ENCODE measurements at regions not wholly inside any gene's neighbourhood (a gene's known extent, or its start where the extent isn't known, plus 50 kb on each side); places are given as distances from the start of the nearest gene placed in this dataset.

DNA sequence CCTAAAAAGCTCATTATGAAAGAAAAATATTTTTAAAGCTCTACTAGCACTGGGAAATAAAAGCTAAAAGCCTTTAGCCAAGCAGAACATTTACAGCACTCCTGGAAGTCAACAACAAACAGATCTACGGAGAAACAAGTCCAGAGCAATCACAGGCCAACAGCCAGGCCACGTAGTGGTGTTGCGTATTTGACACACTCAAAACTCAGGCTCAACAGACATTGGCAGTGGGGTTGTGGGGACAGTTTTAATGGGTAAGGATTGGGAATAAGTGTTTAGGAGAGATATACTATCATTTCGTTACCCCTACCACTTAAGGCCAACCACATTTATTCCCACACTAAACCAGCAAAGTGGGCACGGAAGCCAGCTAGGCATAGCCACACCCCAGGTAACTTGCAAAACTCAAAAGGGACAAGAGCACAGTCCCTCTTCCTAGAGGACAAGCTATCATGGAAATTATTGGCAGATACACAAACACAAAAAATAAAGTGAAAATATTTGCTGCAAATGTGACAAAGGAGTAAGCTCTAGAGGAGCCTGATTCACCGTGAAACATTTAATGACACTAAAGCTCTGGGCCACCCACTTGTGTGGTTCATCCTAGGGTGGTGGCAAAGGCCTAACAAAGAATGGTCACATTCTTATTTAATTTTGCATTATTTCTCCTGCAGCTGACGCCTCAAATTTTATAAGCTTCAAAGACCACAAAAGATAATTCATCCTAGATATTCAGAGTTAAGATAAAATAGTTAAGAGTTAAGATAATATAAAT lies 498.2 kb downstream of the TNS3 start:
- TF ChIP-seq, protein P1, sequence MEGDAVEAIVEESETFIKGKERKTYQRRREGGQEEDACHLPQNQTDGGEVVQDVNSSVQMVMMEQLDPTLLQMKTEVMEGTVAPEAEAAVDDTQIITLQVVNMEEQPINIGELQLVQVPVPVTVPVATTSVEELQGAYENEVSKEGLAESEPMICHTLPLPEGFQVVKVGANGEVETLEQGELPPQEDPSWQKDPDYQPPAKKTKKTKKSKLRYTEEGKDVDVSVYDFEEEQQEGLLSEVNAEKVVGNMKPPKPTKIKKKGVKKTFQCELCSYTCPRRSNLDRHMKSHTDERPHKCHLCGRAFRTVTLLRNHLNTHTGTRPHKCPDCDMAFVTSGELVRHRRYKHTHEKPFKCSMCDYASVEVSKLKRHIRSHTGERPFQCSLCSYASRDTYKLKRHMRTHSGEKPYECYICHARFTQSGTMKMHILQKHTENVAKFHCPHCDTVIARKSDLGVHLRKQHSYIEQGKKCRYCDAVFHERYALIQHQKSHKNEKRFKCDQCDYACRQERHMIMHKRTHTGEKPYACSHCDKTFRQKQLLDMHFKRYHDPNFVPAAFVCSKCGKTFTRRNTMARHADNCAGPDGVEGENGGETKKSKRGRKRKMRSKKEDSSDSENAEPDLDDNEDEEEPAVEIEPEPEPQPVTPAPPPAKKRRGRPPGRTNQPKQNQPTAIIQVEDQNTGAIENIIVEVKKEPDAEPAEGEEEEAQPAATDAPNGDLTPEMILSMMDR (conservative IDR thresholded peaks at IDR 0.05; ENCODE audit: low read depth in 2 of 2): no peak
- TF ChIP-seq EZH2phosphoT487 (IDR thresholded peaks at IDR 0.05; ENCODE audit: unreplicated experiment) (no peak), EZH2 (IDR thresholded peaks at IDR 0.05; ENCODE audit: low read depth, unreplicated experiment) (no peak), CREB1 (CRISPR knock-in tag; IDR thresholded peaks at IDR 0.05; ENCODE audit: low read depth) (no peak), ZNF114 (CRISPR knock-in tag; IDR thresholded peaks at IDR 0.05) (no peak), POLR2AphosphoS5 (IDR thresholded peaks at IDR 0.05; ENCODE audit: low read depth) (no peak), NANOG (IDR thresholded peaks at IDR 0.05; ENCODE audit: borderline replicate concordance) (no peak), JUNB (IDR thresholded peaks at IDR 0.05; ENCODE audit: unreplicated experiment) (no peak), STAT1 (IDR thresholded peaks at IDR 0.05; ENCODE audit: unreplicated experiment) (no peak)
- TF ChIP-seq, protein P2, sequence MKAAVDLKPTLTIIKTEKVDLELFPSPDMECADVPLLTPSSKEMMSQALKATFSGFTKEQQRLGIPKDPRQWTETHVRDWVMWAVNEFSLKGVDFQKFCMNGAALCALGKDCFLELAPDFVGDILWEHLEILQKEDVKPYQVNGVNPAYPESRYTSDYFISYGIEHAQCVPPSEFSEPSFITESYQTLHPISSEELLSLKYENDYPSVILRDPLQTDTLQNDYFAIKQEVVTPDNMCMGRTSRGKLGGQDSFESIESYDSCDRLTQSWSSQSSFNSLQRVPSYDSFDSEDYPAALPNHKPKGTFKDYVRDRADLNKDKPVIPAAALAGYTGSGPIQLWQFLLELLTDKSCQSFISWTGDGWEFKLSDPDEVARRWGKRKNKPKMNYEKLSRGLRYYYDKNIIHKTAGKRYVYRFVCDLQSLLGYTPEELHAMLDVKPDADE (IDR thresholded peaks at IDR 0.05): no peak
- TF ChIP-seq, protein P3, sequence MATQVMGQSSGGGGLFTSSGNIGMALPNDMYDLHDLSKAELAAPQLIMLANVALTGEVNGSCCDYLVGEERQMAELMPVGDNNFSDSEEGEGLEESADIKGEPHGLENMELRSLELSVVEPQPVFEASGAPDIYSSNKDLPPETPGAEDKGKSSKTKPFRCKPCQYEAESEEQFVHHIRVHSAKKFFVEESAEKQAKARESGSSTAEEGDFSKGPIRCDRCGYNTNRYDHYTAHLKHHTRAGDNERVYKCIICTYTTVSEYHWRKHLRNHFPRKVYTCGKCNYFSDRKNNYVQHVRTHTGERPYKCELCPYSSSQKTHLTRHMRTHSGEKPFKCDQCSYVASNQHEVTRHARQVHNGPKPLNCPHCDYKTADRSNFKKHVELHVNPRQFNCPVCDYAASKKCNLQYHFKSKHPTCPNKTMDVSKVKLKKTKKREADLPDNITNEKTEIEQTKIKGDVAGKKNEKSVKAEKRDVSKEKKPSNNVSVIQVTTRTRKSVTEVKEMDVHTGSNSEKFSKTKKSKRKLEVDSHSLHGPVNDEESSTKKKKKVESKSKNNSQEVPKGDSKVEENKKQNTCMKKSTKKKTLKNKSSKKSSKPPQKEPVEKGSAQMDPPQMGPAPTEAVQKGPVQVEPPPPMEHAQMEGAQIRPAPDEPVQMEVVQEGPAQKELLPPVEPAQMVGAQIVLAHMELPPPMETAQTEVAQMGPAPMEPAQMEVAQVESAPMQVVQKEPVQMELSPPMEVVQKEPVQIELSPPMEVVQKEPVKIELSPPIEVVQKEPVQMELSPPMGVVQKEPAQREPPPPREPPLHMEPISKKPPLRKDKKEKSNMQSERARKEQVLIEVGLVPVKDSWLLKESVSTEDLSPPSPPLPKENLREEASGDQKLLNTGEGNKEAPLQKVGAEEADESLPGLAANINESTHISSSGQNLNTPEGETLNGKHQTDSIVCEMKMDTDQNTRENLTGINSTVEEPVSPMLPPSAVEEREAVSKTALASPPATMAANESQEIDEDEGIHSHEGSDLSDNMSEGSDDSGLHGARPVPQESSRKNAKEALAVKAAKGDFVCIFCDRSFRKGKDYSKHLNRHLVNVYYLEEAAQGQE (IDR thresholded peaks at IDR 0.05; ENCODE audit: unreplicated experiment): no peak
